ENCODE measurements at regions not wholly inside any gene's neighbourhood (a gene's known extent, or its start where the extent isn't known, plus 50 kb on each side); places are given as distances from the start of the nearest gene placed in this dataset.
"Not testable (repeated sequence)": the region's sequence is repeated elsewhere in the genome, so short reads cannot be mapped to it uniquely, and the experiment has no call there.

DNA sequence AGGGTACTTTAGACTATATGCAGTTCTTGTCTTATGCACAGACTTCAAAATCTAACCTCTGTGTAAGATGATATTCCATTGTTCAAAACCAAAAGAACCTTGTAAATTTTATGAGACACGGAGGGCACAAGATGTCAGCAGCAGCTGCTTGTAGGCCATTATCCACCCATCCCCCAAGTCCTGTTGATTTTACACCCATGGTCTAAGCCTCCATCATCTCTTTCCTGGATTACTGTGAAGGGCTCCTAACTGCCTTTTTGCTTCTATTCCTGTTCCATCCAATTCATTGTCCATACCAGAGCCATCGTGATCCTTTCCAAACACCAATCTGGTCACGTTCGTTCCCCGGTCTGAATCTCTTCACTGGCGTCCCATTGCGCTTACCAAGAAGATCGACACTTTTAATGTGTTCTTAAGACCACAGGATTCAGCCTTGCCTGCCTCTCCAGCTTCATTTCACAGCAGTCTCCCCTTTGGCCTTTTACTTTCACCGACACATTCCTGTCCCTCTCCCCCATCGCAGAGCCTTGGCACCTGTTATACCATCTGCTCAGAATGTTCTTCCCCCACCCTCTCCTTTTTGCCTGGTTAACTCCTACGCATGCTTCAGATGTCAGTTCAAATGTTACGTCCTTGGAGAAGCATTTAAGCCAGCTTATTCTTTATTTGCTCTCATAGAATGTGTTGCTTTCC lies 107.3 kb upstream of the POU3F1 start:
- DNase-seq, result no peak

DNA sequence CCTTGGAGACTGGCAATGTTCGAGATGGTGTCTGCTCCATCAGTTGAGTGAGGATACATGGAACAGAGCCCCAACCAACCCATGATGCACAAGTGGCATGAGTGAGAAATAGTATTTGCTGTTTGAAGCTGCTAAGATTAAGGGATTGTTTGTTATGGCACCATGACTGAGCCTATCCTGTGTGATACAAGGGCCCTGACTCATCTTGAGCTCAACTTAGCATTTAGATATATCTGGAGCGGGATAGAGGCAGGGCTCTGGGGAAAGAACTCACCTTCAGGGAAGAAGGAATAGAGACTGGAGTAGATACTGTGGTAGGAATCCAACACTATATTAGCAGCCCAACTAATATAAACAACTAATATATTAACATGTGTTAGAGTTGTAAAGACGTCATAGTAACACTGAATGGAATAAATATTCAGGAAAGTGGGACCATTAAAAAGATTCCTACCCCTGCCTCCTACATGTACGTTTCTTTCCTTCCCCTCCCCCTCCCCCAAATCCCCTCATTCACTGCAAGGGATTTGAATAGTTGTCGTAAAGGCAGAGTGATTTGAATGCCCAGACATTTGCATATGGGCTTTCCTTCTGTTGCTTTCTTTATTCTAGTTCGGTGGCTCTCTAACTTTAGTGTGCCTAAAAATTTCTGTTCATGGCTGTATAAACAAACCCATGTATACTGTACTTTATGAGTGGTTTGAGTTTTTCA lies 106.6 kb upstream of the POU3F1 start:
- no peak for DNase-seq

DNA sequence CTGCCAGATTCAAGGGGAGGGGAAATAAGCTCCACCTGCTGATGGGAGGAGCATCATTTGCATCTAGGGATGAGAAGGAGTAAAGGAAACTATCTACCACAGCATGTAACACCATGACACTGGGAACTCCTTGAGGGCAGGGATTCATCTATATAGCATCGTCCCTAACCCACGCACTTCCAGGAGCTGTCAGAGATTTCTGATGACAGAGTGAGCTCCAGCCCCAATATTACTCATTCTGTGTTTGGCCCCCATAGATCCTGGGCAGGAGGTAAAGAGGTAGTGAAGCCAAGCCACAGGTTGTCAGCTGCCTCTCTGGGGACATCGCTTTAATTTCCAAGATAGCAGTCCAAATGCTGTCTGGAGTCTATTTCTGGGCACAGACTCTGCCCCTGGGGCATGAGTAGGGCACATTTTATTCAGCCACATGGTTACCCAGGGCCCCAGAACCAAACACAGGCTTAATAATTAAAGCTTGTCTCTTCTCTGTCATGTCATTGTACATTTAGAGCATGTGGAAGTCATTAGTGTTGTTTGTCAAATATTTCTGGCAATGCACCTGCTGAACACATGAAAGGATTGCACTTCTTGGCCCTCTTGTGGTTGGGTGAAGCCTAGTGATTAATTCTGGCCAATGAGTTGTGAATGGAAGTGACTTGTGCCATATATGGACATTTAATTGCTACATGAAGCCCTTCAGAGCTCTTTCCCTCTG lies 105.9 kb upstream of the POU3F1 start:
- no peak for DNase-seq

DNA sequence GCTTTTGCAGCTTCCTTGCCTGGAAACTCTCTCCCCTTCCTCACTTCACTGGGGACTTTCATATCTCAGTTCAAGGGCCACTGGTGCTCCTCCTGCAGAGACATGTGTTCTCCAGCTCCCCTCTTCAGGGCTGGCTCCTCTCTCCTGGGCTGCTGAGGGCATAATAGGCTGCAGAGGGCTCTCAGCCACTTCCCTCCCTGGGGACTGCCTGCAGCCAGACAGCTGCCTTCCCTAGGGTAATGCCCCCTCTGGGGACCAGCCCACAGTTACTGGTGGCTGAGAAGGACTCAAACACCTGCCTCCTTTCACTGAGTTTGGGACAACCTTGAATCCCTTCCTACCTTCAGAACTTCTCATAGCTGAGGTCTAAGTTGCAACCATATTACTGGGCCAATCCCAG lies 104.8 kb upstream of the POU3F1 start:
- no peak for DNase-seq

DNA sequence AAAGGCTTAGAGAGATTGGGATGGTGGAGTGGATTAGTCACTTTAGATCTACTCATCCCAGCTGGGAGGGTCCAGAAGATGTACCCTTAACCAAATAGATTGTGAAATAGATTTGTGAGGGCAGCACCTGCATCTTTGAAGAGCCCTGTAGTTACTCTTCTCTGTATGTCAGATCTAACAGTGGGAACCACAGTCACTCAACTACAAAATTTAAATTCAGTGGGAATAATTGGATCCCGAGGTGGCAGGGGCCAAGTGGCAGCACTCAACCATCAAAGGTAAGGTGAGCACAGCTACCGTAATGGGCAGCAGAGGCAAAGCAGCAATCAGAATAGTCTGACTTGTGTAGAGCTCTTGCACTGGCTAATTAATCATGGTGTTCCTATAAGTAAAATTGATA lies 99.5 kb upstream of the POU3F1 start:
- DNase-seq, result not testable (repeated sequence)

DNA sequence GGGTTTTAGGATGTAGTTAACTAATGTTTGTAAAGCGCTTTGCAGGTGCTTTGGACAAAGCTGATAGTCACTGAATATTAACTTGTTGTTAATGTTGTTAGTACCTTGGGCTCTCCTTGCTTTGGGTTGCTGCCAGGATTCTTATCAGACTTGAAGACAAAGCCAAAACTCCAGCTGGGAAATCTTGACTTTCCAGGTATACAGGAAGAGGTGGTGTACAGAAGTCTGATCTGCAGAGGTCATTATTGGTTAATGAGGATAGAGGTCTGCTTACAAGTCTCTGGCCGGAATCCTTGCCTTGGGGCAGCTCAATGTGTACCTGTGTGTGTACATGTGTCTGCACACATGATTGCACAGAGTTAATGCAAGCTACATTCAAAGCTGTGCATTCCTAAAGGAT lies 96.0 kb upstream of the POU3F1 start:
- DNase-seq, result no peak

DNA sequence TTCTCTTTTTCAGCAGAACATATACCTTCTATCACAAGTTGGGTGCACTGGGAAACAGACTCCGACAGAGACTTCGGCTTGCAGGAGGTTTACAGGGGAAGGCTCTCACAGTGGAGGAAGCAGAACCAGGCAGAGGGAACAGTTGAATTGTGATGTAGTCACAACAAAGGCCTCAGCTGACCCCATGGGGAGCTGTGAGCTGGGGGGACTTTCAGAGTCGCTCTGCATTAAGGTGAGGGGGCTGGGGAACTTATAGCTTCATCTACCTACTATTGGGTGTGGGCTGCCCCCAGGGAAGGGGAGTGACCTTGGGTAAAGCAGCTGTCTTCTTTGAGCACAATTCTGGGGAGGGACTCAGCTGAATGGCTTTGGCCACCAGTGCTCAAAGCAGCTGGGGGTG lies 94.9 kb upstream of the POU3F1 start:
- no peak for DNase-seq

DNA sequence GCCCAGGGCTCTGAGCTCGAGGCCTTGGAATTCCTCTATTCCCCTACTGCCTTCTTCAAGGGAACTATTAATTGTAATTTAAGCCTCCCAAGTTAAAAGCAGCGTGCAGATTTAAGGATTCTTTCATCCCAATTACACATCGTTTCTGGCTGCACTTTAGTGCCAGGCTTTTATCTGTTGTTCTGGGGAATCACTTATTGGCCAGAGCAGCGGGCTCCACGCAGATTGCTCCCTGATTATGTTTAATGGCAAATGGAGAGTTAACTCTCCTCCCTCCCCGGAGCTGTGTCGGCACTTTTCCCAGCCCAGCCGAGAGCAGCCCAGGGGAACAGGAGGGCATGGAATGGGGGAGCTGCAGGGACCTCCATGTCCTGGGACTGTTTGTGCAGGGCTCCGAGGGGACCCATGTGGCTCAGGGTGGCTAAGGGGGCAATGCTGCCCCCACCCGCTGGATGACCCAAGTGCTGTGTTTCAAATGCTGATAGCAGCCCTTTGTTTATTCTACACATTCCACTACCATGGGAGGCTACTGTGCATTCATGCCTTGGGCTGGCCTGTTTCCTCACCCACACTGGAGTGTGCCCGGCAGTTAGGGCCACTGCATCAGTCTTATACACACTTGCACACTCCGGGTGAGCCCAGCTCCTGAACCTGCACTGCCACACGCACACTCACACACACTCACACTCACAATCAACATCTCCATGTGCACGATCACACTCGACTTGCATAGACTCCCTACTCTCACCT lies 93.3 kb upstream of the POU3F1 start:
- no peak for DNase-seq

DNA sequence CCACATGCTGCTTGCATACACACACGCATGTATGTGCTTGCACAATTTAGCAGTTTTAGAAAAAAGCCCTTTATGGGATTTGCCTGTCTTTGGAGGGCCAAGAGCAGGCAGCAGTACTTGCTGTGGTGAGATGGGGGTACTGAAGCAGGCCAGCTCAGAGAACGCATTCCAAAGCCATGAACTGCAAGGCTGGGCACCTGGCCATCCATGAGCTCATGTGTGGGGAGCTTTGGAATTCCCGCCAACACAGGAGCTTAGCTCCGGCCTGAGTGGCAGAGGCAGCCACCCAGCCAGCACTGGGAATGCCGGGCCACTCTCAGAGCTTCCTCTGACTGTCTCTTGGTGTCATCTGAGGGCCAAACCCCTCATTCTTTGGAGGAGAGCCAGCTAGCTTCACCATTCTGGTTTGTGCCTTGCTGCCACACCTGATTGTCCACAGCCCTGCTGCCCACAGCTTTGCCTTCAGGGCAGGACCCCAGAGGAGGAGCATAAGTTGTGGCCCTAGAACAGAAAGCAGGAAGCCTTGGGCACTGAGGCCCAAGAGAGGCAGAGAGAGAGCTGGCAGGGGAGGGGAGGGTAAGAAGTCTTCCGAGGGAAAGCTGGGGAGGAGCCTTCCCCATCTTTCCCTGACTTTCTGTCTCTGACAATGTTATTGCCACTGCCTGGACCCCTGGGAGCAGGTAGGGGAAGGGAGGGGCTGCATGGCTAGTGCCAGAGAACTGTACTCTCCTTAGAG lies 92.1 kb upstream of the POU3F1 start:
- DNase-seq, result no peak

DNA sequence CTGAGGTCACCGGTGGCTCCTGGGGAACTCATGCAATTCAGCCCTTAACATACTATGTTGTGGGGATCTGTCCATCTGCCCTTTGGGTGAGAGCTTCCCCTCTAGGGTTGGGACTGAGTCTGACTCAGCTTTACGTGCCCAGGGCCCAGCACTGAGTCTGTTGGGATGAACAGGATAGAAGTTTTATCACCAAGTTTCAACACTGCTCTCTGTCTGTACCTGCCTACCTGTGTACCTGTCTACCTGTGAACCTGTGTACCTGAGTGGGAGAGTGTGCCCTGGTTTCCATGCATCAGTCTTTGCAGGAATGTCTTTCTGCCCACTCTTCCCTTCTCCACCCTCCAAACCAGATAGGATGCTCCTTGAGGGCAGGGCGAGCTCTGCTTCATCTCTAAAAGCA lies 90.6 kb upstream of the POU3F1 start:
- no peak for DNase-seq

DNA sequence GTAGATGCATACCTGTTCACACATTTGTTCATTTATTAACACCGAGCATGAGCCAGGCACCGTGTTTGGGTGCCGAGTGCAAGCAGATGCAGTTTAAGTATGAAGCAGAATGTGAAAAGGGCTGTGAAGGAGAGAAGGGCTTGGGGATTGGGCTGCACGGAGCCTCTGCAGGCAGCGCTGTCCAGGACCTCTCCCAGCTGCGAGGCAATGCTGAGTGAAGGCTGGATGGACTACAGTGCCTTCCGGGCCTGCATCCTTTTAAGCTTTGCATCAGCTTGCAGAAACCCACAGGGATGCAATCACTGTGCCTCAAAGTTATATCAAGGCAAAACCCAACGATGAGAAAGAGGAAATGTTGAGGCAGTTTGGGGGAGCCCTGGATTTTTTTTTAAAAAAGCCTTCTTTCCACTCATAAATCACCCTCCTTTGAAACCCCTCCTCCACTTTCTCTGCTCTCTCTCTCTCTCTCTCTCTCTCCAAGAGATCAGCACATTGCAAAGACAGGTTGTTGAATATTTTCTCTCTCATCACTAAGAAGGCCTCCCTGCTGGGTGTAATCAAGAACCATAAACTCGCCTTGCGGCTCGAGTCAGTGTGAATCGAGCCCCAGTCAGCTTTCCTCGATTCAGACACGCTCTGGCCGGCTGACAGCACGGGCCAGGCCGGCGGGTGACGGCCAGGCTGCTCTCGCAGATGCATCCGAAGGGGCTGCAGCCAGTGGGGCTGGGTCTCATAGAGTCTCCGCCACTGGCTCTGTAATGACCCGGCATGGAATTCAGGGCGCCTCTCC lies 89.2 kb upstream of the POU3F1 start:
- DNase-seq, result no peak

DNA sequence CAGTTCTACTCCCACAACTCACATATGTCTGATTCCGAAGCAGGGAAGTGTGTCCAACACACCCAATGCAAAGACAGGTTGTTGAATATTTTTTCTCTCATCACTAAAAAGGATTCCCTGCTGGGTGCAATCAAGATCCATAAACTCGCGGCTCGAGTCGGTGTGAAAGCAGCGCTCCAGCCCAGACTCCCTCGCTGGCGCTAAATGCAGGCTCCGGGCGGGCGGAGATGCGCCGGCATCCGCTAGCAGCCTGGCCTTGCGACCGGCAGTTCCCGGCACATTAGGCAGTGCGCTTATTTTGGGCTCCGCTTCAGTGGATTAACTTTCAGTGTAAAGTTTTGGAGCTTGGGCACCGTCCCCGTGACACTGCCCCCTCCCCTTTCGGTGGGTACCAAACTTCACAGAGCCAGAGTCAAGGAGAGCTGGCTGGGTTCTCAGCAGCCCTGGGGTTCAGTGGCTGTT lies 87.7 kb upstream of the POU3F1 start:
- DNase-seq, result no peak

DNA sequence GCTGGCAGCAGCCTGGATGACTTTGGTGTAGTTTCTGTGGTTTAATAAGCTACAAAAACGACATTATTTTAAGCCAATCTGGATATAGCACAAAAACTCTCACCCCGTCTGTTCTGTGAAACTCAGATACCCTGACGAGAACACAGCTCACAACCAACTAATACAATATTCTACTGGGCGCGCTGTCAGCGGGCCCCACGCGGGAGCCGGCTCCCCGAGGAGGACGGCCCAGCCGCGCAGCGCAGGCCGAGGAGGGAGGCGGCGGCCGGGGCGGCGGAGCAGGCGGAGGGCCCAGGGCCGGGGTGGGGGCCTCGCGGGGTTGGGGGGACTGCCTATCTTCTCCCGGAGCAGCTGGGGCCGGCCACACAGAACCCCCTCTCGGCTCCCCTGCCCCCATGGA lies 87.2 kb upstream of the POU3F1 start:
- no peak for DNase-seq

DNA sequence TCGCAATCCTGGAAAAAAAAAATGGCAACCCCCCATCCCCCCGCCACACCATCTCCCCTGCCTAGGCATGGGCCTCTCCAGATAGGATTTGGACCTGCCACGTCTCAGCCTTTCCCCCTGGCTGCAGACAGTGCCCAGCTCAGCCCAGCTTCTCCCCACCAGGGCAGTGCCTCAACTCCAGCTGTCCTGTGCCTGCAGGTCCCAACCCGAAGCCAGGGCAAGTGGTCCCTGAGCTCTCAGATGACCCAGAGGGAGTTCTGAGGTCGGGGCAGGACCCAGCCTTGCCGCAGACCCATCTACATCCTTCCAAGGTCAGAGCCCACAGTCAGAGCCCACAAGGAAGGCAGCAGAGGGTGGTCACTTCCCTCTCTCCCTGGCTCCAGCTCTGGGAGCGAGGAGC lies 86.7 kb upstream of the POU3F1 start:
- no peak for DNase-seq

DNA sequence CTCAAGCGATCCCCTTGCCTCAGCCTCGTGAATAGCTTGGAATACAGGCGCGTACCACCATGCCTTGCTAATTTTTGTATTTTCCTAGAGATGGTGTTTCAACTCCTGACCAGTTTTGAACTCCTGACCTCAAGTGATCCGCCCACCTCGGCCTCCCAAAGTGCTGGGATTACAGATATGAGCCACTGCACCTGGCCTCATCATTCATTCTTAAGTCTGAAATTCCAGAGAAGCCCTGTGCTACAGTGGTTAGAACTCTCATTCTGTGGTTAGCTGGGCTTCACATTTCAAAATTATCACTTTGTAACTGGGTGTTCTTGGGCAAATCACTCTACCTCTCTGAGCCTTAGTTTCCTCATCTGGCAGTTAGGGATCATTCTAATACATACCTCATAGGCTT lies 86.1 kb upstream of the POU3F1 start:
- DNase-seq, result no peak

DNA sequence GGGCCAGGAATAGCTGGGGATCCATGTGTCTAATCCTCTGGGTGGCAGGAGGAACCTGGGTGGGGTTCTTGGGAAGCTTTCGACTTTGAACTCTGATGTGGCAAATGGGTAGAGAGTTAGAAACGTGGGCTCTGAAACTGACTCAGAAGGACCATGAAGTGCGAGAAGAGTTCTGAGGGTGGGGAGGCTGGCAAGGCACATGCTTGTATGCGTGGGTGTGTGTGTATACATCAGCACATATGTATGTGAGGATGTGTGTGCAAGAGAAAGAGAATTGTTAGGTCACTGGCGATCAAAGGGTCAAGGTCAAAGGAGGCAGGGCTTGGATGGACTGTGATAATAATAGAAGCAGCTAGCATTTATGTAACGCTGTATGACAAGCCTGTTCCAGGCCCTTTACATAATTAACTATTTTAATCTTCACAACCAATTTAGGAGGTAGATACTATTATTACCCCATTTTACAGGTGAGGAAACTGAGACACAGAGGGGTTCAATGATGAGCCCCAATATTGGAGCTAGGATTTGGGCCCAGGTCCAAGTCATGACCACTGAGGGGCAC lies 84.5 kb upstream of the POU3F1 start:
- no peak for DNase-seq

DNA sequence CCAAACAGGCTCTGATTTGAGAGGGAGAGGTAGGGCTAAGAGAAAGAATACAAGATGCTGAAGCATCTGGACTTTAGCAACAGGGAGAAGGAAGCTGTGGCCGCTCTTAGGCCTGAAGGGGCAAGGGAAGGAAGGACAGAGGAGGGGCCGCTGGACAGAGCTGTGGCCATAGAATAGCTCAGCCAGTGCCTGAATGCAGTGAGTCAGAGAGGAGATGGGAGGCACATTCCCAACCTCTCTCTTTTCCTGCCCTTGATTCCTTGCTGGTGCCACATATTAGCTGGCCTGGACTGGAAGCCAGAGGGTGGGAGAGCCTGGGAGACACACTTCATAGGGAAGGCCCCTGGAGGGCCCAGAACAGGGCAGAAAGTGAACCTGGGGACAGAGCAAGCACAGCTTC lies 83.4 kb upstream of the POU3F1 start:
- no peak for DNase-seq

DNA sequence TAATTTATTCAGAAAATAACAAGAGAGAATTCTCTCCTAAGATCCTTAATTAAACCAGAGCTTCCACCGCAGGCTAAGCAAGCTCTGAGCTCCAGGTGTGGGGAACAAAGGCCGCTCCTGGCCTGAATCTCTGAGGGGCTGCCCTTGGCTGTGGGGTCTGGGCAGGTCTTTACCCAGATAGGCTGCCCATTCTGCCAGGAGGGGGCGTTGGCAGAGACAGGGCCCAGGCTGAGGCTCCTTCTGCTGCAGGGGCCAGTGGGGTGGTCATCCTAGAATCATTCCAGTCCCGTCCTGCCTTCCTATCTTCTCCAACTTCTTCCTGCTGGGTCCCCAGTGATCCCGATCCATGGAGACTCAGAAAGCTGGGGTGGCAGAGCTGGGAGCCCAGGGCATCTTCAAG lies 82.9 kb upstream of the POU3F1 start:
- no peak for DNase-seq

DNA sequence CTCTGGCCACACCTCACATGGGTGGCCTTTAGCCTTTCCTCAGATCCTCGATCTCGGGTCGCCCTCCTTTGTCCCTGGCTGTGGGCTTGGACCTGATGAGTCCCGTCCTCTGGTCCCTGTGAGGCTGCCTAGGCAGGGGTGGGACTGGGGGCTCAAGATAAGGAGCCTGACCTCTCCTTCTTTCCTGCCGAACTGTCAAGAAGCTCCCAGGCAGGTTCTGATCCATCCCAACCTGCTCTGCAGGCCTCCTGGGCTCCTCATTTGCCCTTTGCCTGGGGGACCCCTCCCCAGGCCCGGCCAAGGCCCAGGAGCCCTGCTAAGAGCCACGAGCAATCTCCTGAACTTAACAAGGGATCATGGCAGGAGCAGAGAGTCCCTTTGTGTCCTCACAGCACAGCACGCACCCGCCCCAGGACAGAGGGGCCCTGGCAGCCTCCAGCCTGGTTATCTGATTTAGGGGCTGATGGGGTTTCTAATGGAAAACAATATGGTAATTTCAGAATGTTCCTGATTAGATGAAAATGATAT lies 82.4 kb upstream of the POU3F1 start:
- DNase-seq, result no peak

DNA sequence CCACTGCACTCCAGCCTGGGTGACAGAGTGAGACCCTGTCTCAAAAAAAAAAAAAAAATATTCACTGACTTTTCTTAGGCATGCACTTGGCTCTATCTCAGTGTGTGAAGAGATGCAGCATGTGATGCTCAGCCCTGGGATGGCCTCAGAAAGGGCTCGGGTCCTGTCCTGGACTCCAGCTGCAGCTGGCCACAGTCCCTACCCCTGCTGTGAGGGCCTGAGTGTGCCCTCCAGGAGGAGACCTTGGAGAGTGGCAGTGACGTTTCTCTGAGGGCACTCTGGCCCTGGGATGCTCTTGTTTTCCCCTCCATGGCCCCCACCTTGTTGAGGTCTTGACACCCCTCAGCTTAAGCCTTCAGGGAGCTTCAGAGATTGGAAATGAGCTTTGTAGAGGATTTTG lies 81.9 kb upstream of the POU3F1 start:
- no peak for DNase-seq

DNA sequence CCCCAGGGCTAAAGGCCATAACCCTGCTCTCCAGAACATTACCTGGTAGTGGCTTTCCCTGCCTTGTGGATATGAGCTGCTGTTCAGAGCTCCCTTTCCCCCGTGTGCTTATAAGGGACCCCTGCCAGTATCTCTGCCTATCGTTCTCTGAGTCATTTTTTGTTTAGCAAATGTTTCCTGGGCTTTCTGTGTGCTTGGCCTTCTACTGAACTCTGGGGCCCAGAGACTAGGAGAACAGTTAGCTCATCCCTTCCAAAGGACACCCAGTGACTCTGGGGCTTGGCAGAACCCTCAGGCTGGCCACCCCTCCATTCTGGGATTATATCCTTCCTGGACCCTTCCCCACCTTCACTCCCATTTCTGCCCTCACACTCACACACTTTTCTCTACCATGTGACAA lies 80.8 kb upstream of the POU3F1 start:
- no peak for DNase-seq

Data from activated gamma-delta T cell treated with Interleukin-2 at 50 U/mL for 16 hours (primary cell).